Heart left ventricle (tissue), 16 donors: ENCODE measurements at regions not wholly inside any gene's neighbourhood (a gene's known extent, or its start where the extent isn't known, plus 50 kb on each side); places are given as distances from the start of the nearest gene placed in this dataset.

ENCODE experiments used
- ATAC-seq, 4 donors: fragments of 200-7000 bp; cut with Tn5 transposase; one replicate each; pipeline ENCODE4 v1.9.1; 2020 to 2022; ENCODE audit warnings: moderate library complexity in 4 of 4, mild to moderate bottlenecking in 3 of 4, moderate number of reproducible peaks in 1 of 4
- DNase-seq, 5 donors: peaks; one replicate each; pipeline ENCODE4 v3.0.0-alpha.2; 2020
- H3K27ac ChIP-seq, 12 donors: fragments of 200-600 bp; sonication (generic) in 4 of 12; one replicate each; pipeline versions ENCODE4 v1.5.0 to v1.8.0; 2016 to 2022; ENCODE audit warnings: mild to moderate bottlenecking in 2 of 12
- H3K27me3 ChIP-seq, 9 donors: fragments of 200-600 bp; sonication (generic) in 2 of 9; one replicate each; pipeline versions ENCODE4 v1.5.1 to v1.8.0; 2016 to 2022; ENCODE audit warnings: mild to moderate bottlenecking in 3 of 9
- H3K36me3 ChIP-seq, 9 donors: fragments of 200-600 bp; sonication (generic) in 2 of 9; one replicate each; pipeline versions ENCODE4 v1.5.0 to v1.8.0; 2018 to 2022; ENCODE audit warnings: mild to moderate bottlenecking in 2 of 9
- H3K4me1 ChIP-seq, 12 donors: fragments of 200-600 bp; sonication (generic) in 4 of 12; one replicate each; pipeline versions ENCODE4 v1.5.0 to v1.8.0; 2016 to 2022; ENCODE audit warnings: mild to moderate bottlenecking in 3 of 12
- H3K4me3 ChIP-seq, 12 donors: fragments of 200-600 bp; sonication (generic) in 4 of 12; one replicate each; pipeline versions ENCODE4 v1.5.0 to v1.8.0; 2017 to 2022; ENCODE audit warnings: mild to moderate bottlenecking in 9 of 12, moderate library complexity in 4 of 12
- H3K9me3 ChIP-seq, 12 donors: fragments of 200-600 bp; sonication (generic) in 4 of 12; one replicate each; pipeline versions ENCODE4 v1.5.0 to v1.8.0; 2016 to 2022; ENCODE audit warnings: mild to moderate bottlenecking in 1 of 12
- CTCF ChIP-seq, 12 donors: fragments of 200-600 bp; sonication (generic) in 4 of 12; IDR thresholded peaks; one replicate each; pipeline versions ENCODE4 v1.5.0 to v1.8.0; 2018 to 2022; ENCODE audit warnings: antibody characterized with exemption in 12 of 12, mild to moderate bottlenecking in 5 of 12
- POLR2A ChIP-seq, 2 donors: fragments of 450-650 bp; IDR thresholded peaks; one replicate each; pipeline ENCODE4 v1.6.1; 2017; ENCODE audit warnings: antibody characterized with exemption in 2 of 2, mild to moderate bottlenecking in 2 of 2, moderate library complexity in 2 of 2
- WGBS, 4 donors: extraction: QIAGEN DNeasy Blood & Tissue Kit in 2 of 4; methylation state at CpG; one replicate each; pipeline versions ENCODE4 v1.1.5 to v1.1.7; 2013 to 2018; 5-methylcytosine and 5-hydroxymethylcytosine counted together
- intact Hi-C, 10 donors: fragments of 100-400 bp; cut with DNase I; formaldehyde crosslinking; loops; one replicate each; pipeline versions ENCODE4 v1.11.1 to v1.14.2; 2022
- donor health status: ischemic (EF 13 %, LVEDD 7.1; RV severe dilation, severe dysfunction).
- donor health status: healthy with polysubstance abuse.
- donor health status: DM: no; HTN: yes; CAD: no.
- donor health status: DM: no; HTN: no; CAD: no.
- donor health status: ischemic (EF 25% LVEDD 6.9; RV normal size, moderate dysfunction).
- donor health status: ischemic (EF 25% LVEDD 5.7; RV mildly dilated, moderate dysfunction).
- donor health status: healthy.
- donor health status: DM: yes; HTN: yes; CAD: no.
- donor health status: ischemic (EF 35%, LVEDD 5.7; RV mildly dilated, moderate dysfunction).
- donor health status: nonischemic (EF 11% LVEDD 7.7; RV severe dilation, severe dysfunction).
- donor health status: DM: yes; HTN: yes; CAD: no.
- donor health status: PGD.
- donor health status: ischemic (EF 29% LVEDD 5.4; RV normal size, mild dysfunction).
- donor health status: nonischemic (EF 23%, LVEDD 6.1; RV moderate dilation, normal function).

DNA sequence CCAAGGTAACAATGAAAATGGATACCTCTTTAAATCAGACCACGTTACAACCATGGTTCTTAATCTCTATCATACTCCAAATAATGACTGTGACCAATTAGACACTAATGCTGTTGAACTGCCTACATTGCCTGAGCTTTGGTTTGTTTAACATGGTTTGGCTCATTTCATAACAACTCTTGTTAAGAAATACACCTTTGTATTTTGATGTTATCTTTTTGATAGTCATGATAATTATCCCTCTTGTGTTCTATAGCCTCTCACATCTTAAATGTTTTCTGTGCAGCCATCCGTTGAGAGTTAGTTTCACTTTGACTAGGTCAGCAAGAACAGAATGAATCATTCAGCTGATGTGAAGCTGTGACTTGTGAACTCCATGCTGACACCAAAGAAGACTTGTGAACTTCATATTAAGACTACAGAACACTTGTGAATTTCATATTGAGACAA, 75.5 kb upstream of the RERGL start:
- Histone ChIP-seq H3K4me1 (peaks cover 0 to 10% (median 0%) of the 10 kb centered on the region in 12 donors), H3K9me3 (peaks cover 0 to 4% (median 0%) of the 10 kb centered on the region in 12 donors), H3K4me3 (peak overlapping the region in 4 of 12 donors; percentile 3 to 37 (median 10)), H3K36me3 (no peaks in the 10 kb centered on the region), H3K27ac (peak overlapping the region in 1 of 12 donors; percentile 8), H3K27me3 (no peaks in the 10 kb centered on the region)
- no peak for ATAC-seq
- intact Hi-C loops: no loop called here
- WGBS, 4 donors: 31 to 43% (median 36%) methylated on average over 2 of the region's 2 CpGs
- no peak for TF ChIP-seq CTCF (IDR thresholded peaks at IDR 0.05)
- TF ChIP-seq POLR2A (IDR thresholded peaks at IDR 0.05): no peak
- no peak for DNase-seq

GRCh38 chr12:18160901-18161300, 70.9 kb upstream of the RERGL start:
- 71 to 88% (median 80%) methylated on average over 1 of the region's 1 CpG for WGBS, 4 donors
- no peak overlapping the region for H3K4me3 ChIP-seq

DNA sequence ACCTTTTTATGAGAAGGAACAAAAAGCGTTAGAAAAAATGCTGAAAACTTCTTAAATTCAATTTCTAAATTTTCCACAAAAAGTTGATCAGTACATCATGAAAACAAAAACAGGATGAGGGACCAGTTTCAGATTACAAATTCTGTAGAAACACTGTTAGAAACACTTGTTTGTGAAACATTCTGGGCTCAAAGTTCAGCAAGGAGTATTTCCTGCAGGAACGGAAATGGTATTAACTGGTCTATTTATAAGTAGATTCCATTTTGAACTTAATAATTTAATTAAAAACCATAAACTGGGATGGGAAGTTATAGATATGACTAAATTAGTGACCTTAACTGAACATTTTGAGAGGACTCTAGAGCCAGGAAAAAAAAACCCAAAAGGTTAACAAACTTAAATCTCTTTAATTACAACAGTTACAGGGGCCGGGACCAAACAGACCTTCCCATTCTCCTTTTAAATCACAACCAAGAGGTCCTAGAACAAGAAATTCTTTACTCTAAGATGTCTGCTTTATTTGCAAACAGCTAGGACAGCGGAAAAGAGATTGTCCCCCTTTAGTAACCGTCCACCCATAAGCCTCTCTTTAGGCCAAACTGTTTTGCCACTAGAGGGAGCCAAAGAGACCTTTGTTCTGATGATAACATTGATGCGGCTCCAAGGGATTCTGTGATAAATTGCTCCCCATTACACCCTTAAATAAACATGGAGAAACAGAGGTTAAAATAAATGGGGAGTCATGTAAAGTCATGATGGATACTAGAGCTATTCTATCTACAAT, 69.0 kb upstream of the RERGL start:
- Histone ChIP-seq H3K4me3 (no peak overlapping the region), H3K4me1 (no peaks in the 10 kb centered on the region), H3K36me3 (no peaks in the 10 kb centered on the region), H3K9me3 (peaks cover 0 to 41% (median 10%) of the 10 kb centered on the region in 12 donors), H3K27me3 (no peaks in the 10 kb centered on the region), H3K27ac (no peak overlapping the region)
- 75 to 79% (median 77%) methylated on average over 6 of the region's 6 CpGs for WGBS, 4 donors
- DNase-seq (no peak), ATAC-seq (no peak)
- TF ChIP-seq CTCF (IDR thresholded peaks at IDR 0.05) (peak; percentile 20 to 67 (median 45)), POLR2A (IDR thresholded peaks at IDR 0.05) (no peak)
- intact Hi-C loops: no loop called here

More at GRCh38 chr12:18160901-18161300, 70.9 kb upstream of the RERGL start:
- ATAC-seq: no peak
- intact Hi-C loops: no loop called here
- no peak for TF ChIP-seq POLR2A (IDR thresholded peaks at IDR 0.05)
- no peak for TF ChIP-seq CTCF (IDR thresholded peaks at IDR 0.05)
- Histone ChIP-seq H3K36me3 (no peaks in the 10 kb centered on the region), H3K9me3 (peaks cover 0 to 35% (median 10%) of the 10 kb centered on the region in 12 donors), H3K27ac (no peak overlapping the region), H3K27me3 (no peaks in the 10 kb centered on the region), H3K4me1 (peaks cover 0 to 8% (median 0%) of the 10 kb centered on the region in 12 donors)
- DNase-seq: no peak

DNA sequence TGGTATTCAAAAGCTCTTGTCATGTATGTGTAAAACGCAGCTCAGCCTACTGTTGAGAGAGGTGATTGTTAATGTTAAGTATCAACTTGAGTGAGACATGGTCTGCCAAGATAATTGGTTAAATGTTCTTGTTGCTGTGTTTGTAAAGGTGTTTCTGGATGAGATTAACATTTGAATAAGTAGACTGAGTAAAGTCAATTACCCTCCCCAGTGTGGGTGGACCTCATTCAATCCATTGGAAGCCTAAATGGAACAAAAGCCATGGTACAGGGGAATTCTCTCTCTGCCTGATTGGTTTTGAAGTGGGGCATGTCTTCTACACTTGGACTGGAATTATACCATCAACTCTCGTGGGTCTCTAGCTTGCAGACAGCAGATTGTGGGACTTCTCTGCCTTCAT, 63.8 kb upstream of the RERGL start:
- 49 to 55% (median 53%) methylated on average over 2 of the region's 2 CpGs for WGBS, 4 donors
- TF ChIP-seq CTCF (IDR thresholded peaks at IDR 0.05): no peak
- TF ChIP-seq POLR2A (IDR thresholded peaks at IDR 0.05): no peak
- H3K4me3 ChIP-seq: no peak overlapping the region
- intact Hi-C loops: no loop called here
- no peaks in the 10 kb centered on the region for H3K36me3 ChIP-seq
- no peak for DNase-seq
- H3K27ac ChIP-seq: no peak overlapping the region
- ATAC-seq: no peak
- H3K27me3 ChIP-seq: no peaks in the 10 kb centered on the region
- H3K4me1 ChIP-seq: no peaks in the 10 kb centered on the region
- H3K9me3 ChIP-seq: peaks cover 0 to 34% (median 9%) of the 10 kb centered on the region in 12 donors
